SHP77 treated with DMSO at 0.1 percent for 48 hours (cell line): ENCODE measurements at regions not wholly inside any gene's neighbourhood (a gene's known extent, or its start where the extent isn't known, plus 50 kb on each side); places are given as distances from the start of the nearest gene placed in this dataset.
"Not testable (repeated sequence)": the region's sequence is repeated elsewhere in the genome, so short reads cannot be mapped to it uniquely, and the experiment has no call there.

ENCODE experiments used
- DNase-seq: peaks from one replicate; lab custom pipeline; 2025; lab: John Stamatoyannopoulos, UW

DNA sequence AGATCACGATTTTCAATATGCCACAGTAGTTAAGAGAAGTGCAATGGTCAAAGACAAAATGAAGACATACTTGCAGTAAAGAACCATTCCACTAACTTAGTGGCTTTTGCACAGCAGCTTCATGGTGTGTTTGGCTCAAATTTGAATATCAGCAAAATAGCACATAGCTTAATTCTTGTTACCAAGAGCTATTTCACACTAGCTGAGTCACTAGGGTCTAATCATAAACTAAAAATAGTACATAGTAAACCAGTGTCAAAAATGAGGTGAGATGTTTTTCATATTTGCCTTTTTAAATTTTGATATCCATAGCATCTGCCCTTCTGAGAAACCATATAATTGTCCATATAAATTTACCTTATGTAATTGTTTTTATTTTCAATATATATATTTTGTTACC lies 325.0 kb upstream of the LUZP2 start:
- no peak for DNase-seq

GRCh38 chr11:24181395-24182047 lies 315.3 kb upstream of the LUZP2 start:
- DNase-seq: no peak

- not testable (repeated sequence) for DNase-seq
Measured at GRCh38 chr11:24185535-24185934, 311.3 kb upstream of the LUZP2 start.

DNA sequence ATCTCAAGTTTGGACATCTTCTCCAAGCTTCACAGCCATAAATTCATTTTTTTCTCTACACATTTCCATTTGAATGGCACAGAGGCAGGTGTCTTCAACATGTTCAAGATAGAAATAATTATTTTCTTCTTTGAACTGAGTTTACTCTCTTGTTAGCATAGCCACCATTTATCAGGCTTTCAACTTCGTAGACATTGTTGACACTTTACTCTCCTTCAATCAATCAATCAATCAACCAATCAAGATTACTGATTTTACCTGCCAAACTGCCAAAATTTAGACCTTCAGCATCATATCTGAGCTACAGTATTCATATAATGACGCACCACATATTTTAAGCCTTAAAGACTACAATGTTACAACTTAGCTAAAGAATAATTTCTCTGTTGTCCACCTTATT lies 300.1 kb upstream of the LUZP2 start:
- DNase-seq: no peak

GRCh38 chr11:24198481-24198880 lies 298.4 kb upstream of the LUZP2 start:
- no peak for DNase-seq

GRCh38 chr11:24199461-24199860 lies 297.4 kb upstream of the LUZP2 start:
- no peak for DNase-seq

DNA sequence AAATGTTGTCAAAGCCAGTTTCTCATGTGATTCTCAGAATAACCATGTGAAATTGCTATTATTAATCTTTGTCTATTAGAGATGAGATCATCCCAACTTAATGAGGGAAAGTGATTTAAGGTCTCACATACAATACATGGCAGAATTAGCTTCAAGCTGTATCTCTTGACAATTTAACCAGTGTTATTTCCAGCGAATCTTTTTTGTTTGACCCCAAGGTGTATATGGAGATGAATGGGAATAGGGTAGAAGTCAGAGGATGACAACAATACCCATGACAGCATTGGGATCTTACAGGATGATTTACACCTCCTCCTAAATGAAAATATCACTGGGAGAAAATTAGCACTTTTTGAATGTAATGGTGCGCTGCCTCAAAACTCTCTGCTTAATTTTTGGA lies 290.8 kb upstream of the LUZP2 start:
- DNase-seq: no peak

GRCh38 chr11:24206511-24206910 lies 290.3 kb upstream of the LUZP2 start:
- no peak for DNase-seq

DNA sequence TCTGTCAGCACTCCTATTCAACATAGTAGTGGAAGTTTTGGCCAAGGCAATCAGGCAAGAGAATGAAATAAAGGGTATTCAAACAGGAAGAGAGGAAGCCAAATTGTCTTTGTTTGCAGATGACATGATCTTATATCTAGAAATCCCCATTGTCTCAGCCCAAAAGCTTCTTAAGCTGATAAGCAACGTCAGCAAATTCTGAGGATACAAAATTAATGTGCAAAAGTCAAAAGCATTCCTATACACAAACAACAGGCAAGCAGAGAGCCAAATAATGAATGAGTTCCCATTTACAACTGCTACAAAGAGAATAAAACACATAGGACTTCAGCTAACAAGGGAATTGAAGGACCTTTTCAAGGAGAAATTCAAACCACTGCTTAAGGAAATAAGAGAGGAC lies 280.4 kb upstream of the LUZP2 start:
- DNase-seq: no peak

DNA sequence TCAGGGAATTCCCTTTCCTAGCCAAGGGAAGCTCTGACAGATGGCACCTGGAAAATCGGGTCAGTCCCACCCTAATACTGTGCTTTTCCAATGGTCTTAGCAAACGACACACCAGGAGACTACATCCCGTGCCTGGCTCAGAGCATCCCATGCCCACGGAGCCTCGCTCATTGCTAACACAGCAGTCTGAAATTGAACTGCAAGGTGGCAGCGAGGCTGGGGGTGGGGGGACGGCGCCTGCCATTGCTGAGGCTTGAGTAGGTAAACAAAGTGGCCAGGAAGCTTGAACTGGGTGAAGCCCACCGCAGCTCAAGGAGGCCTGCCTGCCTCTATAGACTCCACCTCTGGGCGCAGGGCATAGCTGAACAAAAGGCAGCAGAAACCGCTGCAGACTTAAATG lies 279.5 kb upstream of the LUZP2 start:
- DNase-seq: not testable (repeated sequence)

GRCh38 chr11:24225501-24225900 lies 271.4 kb upstream of the LUZP2 start:
- no peak for DNase-seq

- DNase-seq: no peak
Measured at GRCh38 chr11:24226606-24227005, 270.2 kb upstream of the LUZP2 start.

- DNase-seq: no peak
Measured at GRCh38 chr11:24233041-24233440, 263.8 kb upstream of the LUZP2 start.

GRCh38 chr11:24234822-24235508 lies 261.9 kb upstream of the LUZP2 start:
- DNase-seq: no peak

GRCh38 chr11:24238771-24239645 lies 257.8 kb upstream of the LUZP2 start:
- DNase-seq: no peak

GRCh38 chr11:24239930-24240329 lies 256.9 kb upstream of the LUZP2 start:
- DNase-seq: no peak

GRCh38 chr11:24240496-24241175 lies 256.2 kb upstream of the LUZP2 start:
- DNase-seq: no peak

GRCh38 chr11:24246715-24247114 lies 250.1 kb upstream of the LUZP2 start:
- no peak for DNase-seq

DNA sequence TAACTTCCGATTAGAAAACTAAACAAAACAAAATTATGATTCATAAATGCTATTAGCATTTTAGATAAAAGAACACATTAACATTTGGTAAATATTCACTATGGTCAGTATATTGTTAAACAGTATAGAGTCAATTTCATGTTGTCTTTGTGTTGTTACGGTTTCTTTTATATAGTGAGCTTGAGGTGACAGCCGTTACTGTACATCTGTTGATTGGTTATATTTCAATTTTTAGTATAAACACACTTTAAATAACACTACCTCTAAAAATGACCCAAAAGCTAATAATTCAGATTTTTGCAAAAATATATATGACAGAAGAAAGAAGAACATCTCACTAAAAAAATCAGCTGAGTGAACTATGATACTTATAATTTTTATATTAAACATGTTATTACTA lies 249.0 kb upstream of the LUZP2 start:
- DNase-seq: no peak

DNA sequence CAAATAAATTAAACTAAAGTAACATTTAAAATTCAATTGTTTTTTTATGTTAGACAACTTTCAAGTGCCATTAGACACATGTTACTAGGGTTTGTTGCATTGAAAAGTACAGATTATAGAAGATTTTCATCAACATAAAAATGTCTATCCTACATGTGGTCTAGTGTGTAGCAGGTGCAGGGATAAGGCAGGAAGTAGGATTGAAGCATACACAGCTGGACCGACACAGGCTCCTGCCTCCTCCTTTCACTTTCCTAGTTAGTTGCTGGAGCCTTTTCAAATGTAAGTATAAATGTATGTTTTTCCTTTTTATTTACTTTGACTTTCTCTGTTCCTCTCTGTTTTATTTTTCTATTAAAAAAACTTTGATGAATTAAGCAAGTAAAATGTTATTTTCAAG lies 246.9 kb upstream of the LUZP2 start:
- DNase-seq: no peak

DNA sequence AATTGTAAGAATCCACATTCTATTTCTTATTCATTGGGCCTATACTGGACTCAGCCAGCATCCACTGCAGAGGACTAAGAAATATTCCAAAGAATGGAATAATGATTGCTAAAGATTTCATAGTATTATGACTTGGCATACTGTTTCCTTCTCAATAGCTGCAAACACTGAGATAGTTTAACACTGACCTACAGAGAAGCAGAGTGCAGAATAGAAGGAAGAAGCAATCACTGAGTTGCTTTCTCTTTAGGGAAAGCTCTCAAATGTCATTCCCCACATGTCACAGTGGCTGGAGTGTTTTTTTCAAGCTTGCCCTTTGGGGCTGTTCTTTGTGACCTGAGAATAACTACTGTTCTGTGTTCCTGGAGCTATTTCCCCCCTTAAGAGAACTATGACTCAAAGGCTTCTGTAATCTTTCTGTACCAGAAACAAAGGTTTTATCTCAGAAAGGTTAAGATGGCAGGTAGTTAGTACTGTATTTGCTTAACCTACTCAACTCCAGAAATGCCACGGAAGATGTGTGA lies 243.6 kb upstream of the LUZP2 start:
- no peak for DNase-seq

GRCh38 chr11:24264868-24265267 lies 232.0 kb upstream of the LUZP2 start:
- DNase-seq: no peak
